HUDEP-2 (cell line): ENCODE measurements at regions not wholly inside any gene's neighbourhood (a gene's known extent, or its start where the extent isn't known, plus 50 kb on each side); places are given as distances from the start of the nearest gene placed in this dataset.

ENCODE experiments used
- DNase-seq, 76 experiments: peaks; one replicate each; lab custom pipeline; 2025; ENCODE audit not compliant: unreplicated experiment in 76 of 76; lab: John Stamatoyannopoulos, UW

GRCh38 chr13:31956980-31957644, 74.5 kb upstream of the FRY start:
- no peak for DNase-seq

GRCh38 chr13:31957772-31958171, 73.8 kb upstream of the FRY start:
- no peak for DNase-seq

DNA sequence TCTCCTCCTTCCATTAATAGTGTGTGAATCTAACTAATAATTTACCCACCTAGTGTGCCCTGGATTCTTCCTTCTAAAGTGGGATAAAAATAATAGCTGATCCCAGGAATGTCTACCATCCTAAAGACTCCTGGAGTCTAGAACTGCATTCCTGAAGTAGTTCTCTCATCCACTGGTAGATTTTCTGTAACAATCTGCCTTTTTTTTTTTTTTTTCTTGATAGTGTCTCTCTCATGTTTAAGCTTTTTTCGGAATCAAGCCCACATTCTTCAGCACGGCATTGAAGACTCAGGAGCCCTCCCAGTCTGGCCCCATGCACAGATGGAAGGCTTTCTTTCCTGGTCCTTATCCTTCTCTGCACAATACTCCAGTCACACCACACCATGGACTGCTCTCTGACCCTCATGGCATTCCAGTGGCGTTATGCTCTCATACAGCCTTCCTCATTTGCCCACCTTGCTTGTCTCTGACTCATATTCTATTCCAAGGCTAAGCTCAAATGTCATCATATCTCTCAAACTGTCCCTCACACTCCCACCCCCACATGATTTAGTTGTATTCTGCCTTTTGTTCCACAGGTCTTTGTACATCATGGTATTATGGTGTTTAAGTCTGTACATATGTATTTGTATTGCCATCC, 68.7 kb upstream of the FRY start:
- DNase-seq, result no peak

DNA sequence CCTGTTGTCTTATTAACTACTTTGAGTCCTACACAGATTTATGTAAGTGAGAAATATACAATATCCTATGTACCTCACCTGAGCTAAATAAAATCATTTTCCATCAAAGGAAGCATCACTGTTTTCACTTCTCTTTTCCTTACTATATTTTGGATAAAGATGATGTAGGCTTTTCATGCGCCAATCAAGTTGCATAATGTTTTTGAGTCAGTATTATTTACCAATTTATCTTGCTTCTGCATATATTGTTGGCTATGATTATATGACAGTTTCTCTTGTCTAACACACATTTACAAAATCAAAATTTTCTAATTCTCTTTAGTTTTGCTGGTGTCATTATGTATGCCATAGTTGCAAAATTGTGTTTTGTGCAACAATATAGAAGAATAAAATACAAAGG, 67.9 kb upstream of the FRY start:
- DNase-seq, result no peak

GRCh38 chr13:31964168-31964567, 67.4 kb upstream of the FRY start:
- no peak for DNase-seq

DNA sequence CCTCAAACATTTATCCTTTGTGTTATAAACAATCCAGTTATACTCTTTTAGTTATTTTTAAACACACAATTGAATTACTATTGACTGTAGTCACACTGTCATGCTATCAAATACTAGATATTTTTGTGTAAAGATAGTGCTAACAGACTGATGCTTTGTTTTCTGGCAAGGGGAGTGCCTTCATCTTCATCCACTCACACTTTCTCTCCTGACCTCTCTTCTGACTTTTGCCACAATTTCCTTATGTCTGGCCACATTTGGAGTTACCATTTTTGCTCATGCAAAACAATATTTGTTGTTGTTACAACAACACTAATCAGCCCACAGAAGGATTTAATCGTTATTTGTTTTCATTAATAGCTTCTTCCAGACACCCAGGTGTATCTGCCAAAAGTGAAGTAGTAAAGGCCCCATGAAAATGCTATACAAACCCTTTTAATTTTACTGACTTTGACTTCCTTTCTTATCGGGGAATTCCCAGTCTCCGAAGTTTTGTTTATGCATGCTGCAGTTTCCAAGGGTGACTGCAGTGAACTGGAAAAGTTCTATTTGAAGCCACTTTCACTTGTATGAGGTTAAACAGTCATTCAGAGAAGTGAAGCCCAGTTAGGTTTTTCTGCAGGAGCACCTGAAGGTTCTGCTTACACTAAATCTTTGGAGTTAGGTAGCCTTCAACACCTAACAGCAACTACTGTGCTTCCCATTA, 66.1 kb upstream of the FRY start:
- DNase-seq, result no peak

DNA sequence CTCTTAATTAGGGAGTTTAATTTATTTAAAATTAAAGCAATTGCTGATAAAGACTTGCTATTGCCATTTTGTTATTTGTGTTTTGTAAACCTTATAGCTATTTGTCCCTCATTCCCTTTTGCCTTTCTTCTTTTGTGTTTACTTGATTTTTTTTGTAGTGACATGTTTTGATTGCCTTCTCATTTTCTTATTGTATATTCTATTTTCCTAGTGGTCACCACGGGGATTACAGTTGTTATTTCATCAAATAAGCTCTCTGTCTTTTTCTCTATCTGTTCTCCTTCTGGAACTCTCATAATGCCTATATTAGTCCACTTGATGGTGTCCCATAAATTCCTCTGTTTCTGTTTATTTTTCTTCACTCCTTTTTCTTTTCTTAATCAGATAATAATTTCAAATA, 64.4 kb upstream of the FRY start:
- DNase-seq, result no peak

DNA sequence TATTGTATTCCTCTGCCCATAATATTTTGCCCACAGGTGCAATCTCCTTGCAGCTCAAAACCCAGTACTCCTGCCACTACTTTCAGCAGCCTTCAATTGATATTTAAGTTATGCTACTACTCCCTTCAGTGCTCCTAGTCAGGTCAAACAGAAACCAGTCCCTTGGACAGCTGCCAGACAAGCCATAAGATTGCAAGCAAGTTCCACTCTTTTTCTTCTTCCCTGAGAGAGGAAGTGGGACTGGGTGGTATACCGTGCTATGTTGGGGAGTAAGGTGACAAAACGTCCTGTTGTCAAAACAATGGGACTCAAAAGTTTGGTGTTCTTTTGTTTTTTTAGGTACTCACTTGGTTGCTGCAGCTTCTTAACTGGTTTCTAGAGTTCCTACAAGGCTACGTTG, 63.1 kb upstream of the FRY start:
- peak in 32 of 76 experiments; percentile 2 to 47 (median 13) for DNase-seq

GRCh38 chr13:31970231-31970930, 61.2 kb upstream of the FRY start:
- no peak for DNase-seq

GRCh38 chr13:31972453-31972852, 59.1 kb upstream of the FRY start:
- no peak for DNase-seq

- DNase-seq, result no peak
Measured at GRCh38 chr13:31978021-31978420, 53.6 kb upstream of the FRY start.

GRCh38 chr13:31980830-31981229, 50.7 kb upstream of the FRY start:
- no peak for DNase-seq
